HCT116 (cell line): ENCODE measurements at regions not wholly inside any gene's neighbourhood (a gene's known extent, or its start where the extent isn't known, plus 50 kb on each side); places are given as distances from the start of the nearest gene placed in this dataset.

Experiments used
- ATAC-seq: fragments of 200-7000 bp; cut with Tn5 transposase; 2 replicates; pipeline ENCODE4 v1.9.1; 2020; ENCODE audit warnings: mild to moderate bottlenecking, moderate library complexity
- BruUV-seq: library from RNA; stranded (reverse); fragments of 400-500 nt; replicated peaks from 2 replicates; lab custom pipeline; 2021; lab: Mats Ljungman, UMichigan
- CTCF ChIA-PET: fragments of 300-600 bp; sonication (Branson Sonifier 250); formaldehyde crosslinking; loops from one replicate; lab custom pipeline; 2021; ENCODE audit warnings: antibody characterized with exemption; lab: Charles Lee
- POLR2A ChIA-PET: fragments of 300-600, 350-600 bp; sonication (Branson Sonifier 250); formaldehyde crosslinking; loops from one replicate; lab custom pipeline; 2021; ENCODE audit warnings: antibody characterized with exemption; lab: Charles Lee
- RAD21 ChIA-PET, 2 experiments: fragments of 300-600 bp; sonication (Branson Sonifier 250); formaldehyde crosslinking; loops; one replicate each; lab custom pipeline; 2023; ENCODE audit warnings: low total read pairs in 2 of 2; ENCODE audit not compliant: uncharacterized antibody in 2 of 2, unreplicated experiment in 2 of 2, low non-redundant PET in 1 of 2; lab: Charles Lee
- DNase-seq: peaks from one replicate; pipeline ENCODE4 v3.0.0-alpha.2; 2010; ENCODE audit warnings: low read depth, low spot score
- H2AFZ ChIP-seq: fragments of 200-600 bp; shearing (Covaris generic), sonication (generic); 2 replicates; pipeline ENCODE4 v1.6.1; 2017; ENCODE audit warnings: low read depth, mixed run types, mixed read lengths, antibody characterized with exemption, low read length; ENCODE audit not compliant: poor library complexity, severe bottlenecking
- H3K27ac ChIP-seq: 2 replicates; pipeline ENCODE4 v1.5.1; 2012; ENCODE audit warnings: low read depth, low read length
- H3K27me3 ChIP-seq: fragments of 200-600 bp; sonication (generic); 2 replicates; pipeline ENCODE4 v1.6.1; 2016; ENCODE audit warnings: mixed run types, low read length, mixed read lengths; ENCODE audit not compliant: insufficient read depth
- H3K36me3 ChIP-seq, 2 experiments: fragments of 200-500 bp in 1 of 2; fragments of 200-600 bp in 1 of 2; sonication (Bioruptor generic) in 1 of 2; sonication (generic) in 1 of 2; 2 replicates each; pipeline versions ENCODE4 v1.5.1 to v1.6.1; 2014 to 2016; ENCODE audit warnings: low read length in 2 of 2, inconsistent platforms in 1 of 2, mixed read lengths in 1 of 2, mixed run types in 1 of 2; ENCODE audit not compliant: insufficient read depth in 2 of 2, control insufficient read depth in 1 of 2
- H3K4me1 ChIP-seq, 2 experiments: fragments of 200-600 bp in 1 of 2; sonication (generic) in 1 of 2; 2 replicates each; pipeline versions ENCODE4 v1.5.1 to v1.6.1; 2012 to 2017; ENCODE audit warnings: low read length in 2 of 2, inconsistent platforms in 1 of 2, mild to moderate bottlenecking in 1 of 2, mixed read lengths in 1 of 2, mixed run types in 1 of 2, moderate library complexity in 1 of 2; ENCODE audit not compliant: insufficient read depth in 2 of 2, control insufficient read depth in 1 of 2
- H3K4me2 ChIP-seq: fragments of 200-600 bp; sonication (generic); 2 replicates; pipeline ENCODE4 v1.6.1; 2017; ENCODE audit warnings: mixed run types, low read length, mixed read lengths
- H3K4me3 ChIP-seq, 2 experiments: fragments of 200-600 bp in 1 of 2; sonication (generic) in 1 of 2; replicated peaks in 1 of 2; 2 replicates each; pipeline ENCODE4 v1.5.1; 2011 to 2016; ENCODE audit warnings: low read length in 2 of 2, control low read depth in 1 of 2, low read depth in 1 of 2, mild to moderate bottlenecking in 1 of 2, mixed read lengths in 1 of 2, mixed run types in 1 of 2
- H3K79me2 ChIP-seq: fragments of 200-600 bp; sonication (generic); 2 replicates; pipeline ENCODE4 v1.6.1; 2017; ENCODE audit warnings: mild to moderate bottlenecking, mixed run types, low read length, moderate library complexity, mixed read lengths; ENCODE audit not compliant: insufficient read depth
- H3K9ac ChIP-seq: fragments of 200-600 bp; sonication (generic); 2 replicates; pipeline ENCODE4 v1.6.1; 2016; ENCODE audit warnings: low read length, mixed read lengths
- H3K9me2 ChIP-seq: fragments of 200-600 bp; sonication (generic), shearing (Covaris generic); 2 replicates; pipeline ENCODE4 v1.6.1; 2017; ENCODE audit warnings: mixed run types, mild to moderate bottlenecking, moderate library complexity; ENCODE audit not compliant: insufficient read depth
- H3K9me3 ChIP-seq, 2 experiments: fragments of 200-500 bp in 1 of 2; fragments of 200-600 bp in 1 of 2; sonication (Bioruptor generic) in 1 of 2; sonication (generic) in 1 of 2; 2 replicates each; pipeline ENCODE4 v1.6.1; 2014 to 2017; ENCODE audit warnings: low read length in 2 of 2, mixed read lengths in 2 of 2, inconsistent platforms in 1 of 2, low read depth in 1 of 2, mild to moderate bottlenecking in 1 of 2, mixed run types in 1 of 2, moderate library complexity in 1 of 2; ENCODE audit not compliant: control insufficient read depth in 1 of 2, insufficient read depth in 1 of 2
- H4K20me1 ChIP-seq: fragments of 200-600 bp; sonication (generic), shearing (Covaris generic); 2 replicates; pipeline ENCODE4 v1.6.1; 2017; ENCODE audit warnings: mixed run types, mild to moderate bottlenecking, moderate library complexity; ENCODE audit not compliant: insufficient read depth
- ATF3 ChIP-seq: IDR thresholded peaks from 2 replicates; pipeline ENCODE4 v1.6.1; 2012
- CBX3 ChIP-seq: IDR thresholded peaks from 2 replicates; pipeline ENCODE4 v1.6.1; 2012; ENCODE audit warnings: low read depth
- CTCF ChIP-seq, 3 experiments: fragments of 200-600 bp in 1 of 3; sonication (generic) in 1 of 3; IDR thresholded peaks in 2 of 3; conservative IDR thresholded peaks in 1 of 3; 2 replicates each; pipeline ENCODE4 v1.5.1; 2012 to 2017; ENCODE audit warnings: low read depth in 2 of 3, low read length in 2 of 3, antibody characterized with exemption in 1 of 3, borderline replicate concordance in 1 of 3, control low read depth in 1 of 3, mild to moderate bottlenecking in 1 of 3, mixed read lengths in 1 of 3, mixed run types in 1 of 3, moderate library complexity in 1 of 3; ENCODE audit not compliant: insufficient read depth in 1 of 3
- EGR1 ChIP-seq: IDR thresholded peaks from 2 replicates; pipeline ENCODE4 v1.6.1; 2012; ENCODE audit warnings: low read depth
- ELF1 ChIP-seq: IDR thresholded peaks from 2 replicates; pipeline ENCODE4 v1.6.1; 2012; ENCODE audit warnings: low read depth, borderline replicate concordance
- EZH2 ChIP-seq: fragments of 200-600 bp; sonication (generic); IDR thresholded peaks from 2 replicates; pipeline ENCODE4 v1.6.1; 2017; ENCODE audit warnings: antibody characterized with exemption, mixed run types
- EZH2phosphoT487 ChIP-seq: fragments of 200-600 bp; IDR thresholded peaks from 2 replicates; pipeline ENCODE4 v1.6.1; 2018; ENCODE audit warnings: antibody characterized with exemption, borderline replicate concordance
- FOSL1 ChIP-seq: IDR thresholded peaks from 2 replicates; pipeline ENCODE4 v1.6.1; 2012; ENCODE audit warnings: low read depth
- JUND ChIP-seq: IDR thresholded peaks from 2 replicates; pipeline ENCODE4 v1.6.1; 2012
- MAX ChIP-seq: IDR thresholded peaks from 2 replicates; pipeline ENCODE4 v1.6.1; 2012
- POLR2AphosphoS5 ChIP-seq: IDR thresholded peaks from 2 replicates; pipeline ENCODE4 v1.6.1; 2011; ENCODE audit warnings: mild to moderate bottlenecking, low read depth, low read length, moderate library complexity
- SRF ChIP-seq: IDR thresholded peaks from 2 replicates; pipeline ENCODE4 v1.6.1; 2012; ENCODE audit warnings: low read depth
- TCF7L2 ChIP-seq: IDR thresholded peaks from 2 replicates; pipeline ENCODE4 v1.7.0; 2011; ENCODE audit warnings: borderline replicate concordance, inconsistent platforms; ENCODE audit not compliant: insufficient read depth, insufficient read length; ENCODE audit errors: extremely low read depth
- YY1 ChIP-seq: IDR thresholded peaks from 2 replicates; pipeline ENCODE4 v1.6.1; 2011; ENCODE audit warnings: low read length, low read depth, moderate library complexity, mild to moderate bottlenecking; ENCODE audit not compliant: insufficient replicate concordance; ENCODE audit errors: extremely low read depth
- ZFX ChIP-seq: fragments of 450-650 bp; IDR thresholded peaks from 2 replicates; pipeline ENCODE4 v1.6.1; 2017
- ZNF274 ChIP-seq: fragments of 200-500 bp; sonication (Bioruptor generic); IDR thresholded peaks from 2 replicates; pipeline ENCODE4 v1.6.1; 2014; ENCODE audit warnings: mild to moderate bottlenecking, low read depth, low read length, inconsistent platforms
- intact Hi-C: fragments of 100-400 bp; cut with micrococcal nuclease; formaldehyde crosslinking; loops from 2 replicates; pipeline ENCODE4 v1.10.0; 2022
- TF ChIP-seq, protein P1 (sequence below): IDR thresholded peaks from 2 replicates; pipeline ENCODE4 v1.6.1; 2011; ENCODE audit warnings: mild to moderate bottlenecking, low read length, moderate library complexity; ENCODE audit not compliant: insufficient replicate concordance; ENCODE audit errors: extremely low read depth
- TF ChIP-seq, protein P2 (sequence below): IDR thresholded peaks from 2 replicates; pipeline ENCODE4 v1.6.1; 2012; ENCODE audit warnings: low read depth

DNA sequence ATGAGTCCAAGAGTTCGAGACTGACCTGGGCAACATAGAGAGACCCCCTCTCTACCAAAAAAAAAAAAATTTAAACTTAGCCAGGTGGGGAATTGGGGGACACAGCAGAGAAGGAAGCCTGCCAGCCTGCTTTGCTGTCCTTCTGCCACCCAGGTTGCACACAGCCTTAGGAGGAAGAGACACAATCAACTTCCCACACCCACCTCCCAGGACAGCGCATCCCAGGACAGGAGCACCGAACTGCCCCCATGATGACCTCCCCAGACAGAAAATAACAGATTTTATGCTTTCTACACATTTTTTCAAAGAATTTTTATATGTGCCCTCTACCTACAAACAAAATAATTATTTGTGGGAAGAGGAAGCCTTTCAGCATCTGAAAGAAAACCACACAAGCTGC, 126.0 kb upstream of the ZNF507 start:
- ChIA-PET POLR2A (no interaction called here), CTCF (no interaction called here)

More for the DNA sequence above, 126.0 kb upstream of the ZNF507 start:
- ATAC-seq (no peak), DNase-seq (no peak)
- no peak overlapping the region for H3K4me2 ChIP-seq
- H3K9me3 ChIP-seq = no peaks in the 10 kb centered on the region
- H3K9ac ChIP-seq = no peak overlapping the region
- RAD21 ChIA-PET = no interaction called here
- no peak for TF ChIP-seq MAX
- TF ChIP-seq SRF = no peak
- no peak for TF ChIP-seq EZH2phosphoT487
- no peak for TF ChIP-seq FOSL1
- no peak for TF ChIP-seq CTCF (IDR thresholded peaks at IDR 0.05 in 2 of 3, conservative IDR thresholded peaks at IDR 0.05 in 1 of 3; ENCODE audit: borderline replicate concordance in 1 of 3, insufficient read depth in 1 of 3, low read depth in 2 of 3, low read length in 2 of 3)
- TF ChIP-seq EGR1 = no peak
- TF ChIP-seq, protein P1, sequence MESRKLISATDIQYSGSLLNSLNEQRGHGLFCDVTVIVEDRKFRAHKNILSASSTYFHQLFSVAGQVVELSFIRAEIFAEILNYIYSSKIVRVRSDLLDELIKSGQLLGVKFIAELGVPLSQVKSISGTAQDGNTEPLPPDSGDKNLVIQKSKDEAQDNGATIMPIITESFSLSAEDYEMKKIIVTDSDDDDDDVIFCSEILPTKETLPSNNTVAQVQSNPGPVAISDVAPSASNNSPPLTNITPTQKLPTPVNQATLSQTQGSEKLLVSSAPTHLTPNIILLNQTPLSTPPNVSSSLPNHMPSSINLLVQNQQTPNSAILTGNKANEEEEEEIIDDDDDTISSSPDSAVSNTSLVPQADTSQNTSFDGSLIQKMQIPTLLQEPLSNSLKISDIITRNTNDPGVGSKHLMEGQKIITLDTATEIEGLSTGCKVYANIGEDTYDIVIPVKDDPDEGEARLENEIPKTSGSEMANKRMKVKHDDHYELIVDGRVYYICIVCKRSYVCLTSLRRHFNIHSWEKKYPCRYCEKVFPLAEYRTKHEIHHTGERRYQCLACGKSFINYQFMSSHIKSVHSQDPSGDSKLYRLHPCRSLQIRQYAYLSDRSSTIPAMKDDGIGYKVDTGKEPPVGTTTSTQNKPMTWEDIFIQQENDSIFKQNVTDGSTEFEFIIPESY = no peak
- no peak for TF ChIP-seq ZFX
- no peak for TF ChIP-seq ATF3
- TF ChIP-seq ELF1 = no peak
- no peak for TF ChIP-seq POLR2AphosphoS5
- no peak for TF ChIP-seq YY1
- TF ChIP-seq, protein P2, sequence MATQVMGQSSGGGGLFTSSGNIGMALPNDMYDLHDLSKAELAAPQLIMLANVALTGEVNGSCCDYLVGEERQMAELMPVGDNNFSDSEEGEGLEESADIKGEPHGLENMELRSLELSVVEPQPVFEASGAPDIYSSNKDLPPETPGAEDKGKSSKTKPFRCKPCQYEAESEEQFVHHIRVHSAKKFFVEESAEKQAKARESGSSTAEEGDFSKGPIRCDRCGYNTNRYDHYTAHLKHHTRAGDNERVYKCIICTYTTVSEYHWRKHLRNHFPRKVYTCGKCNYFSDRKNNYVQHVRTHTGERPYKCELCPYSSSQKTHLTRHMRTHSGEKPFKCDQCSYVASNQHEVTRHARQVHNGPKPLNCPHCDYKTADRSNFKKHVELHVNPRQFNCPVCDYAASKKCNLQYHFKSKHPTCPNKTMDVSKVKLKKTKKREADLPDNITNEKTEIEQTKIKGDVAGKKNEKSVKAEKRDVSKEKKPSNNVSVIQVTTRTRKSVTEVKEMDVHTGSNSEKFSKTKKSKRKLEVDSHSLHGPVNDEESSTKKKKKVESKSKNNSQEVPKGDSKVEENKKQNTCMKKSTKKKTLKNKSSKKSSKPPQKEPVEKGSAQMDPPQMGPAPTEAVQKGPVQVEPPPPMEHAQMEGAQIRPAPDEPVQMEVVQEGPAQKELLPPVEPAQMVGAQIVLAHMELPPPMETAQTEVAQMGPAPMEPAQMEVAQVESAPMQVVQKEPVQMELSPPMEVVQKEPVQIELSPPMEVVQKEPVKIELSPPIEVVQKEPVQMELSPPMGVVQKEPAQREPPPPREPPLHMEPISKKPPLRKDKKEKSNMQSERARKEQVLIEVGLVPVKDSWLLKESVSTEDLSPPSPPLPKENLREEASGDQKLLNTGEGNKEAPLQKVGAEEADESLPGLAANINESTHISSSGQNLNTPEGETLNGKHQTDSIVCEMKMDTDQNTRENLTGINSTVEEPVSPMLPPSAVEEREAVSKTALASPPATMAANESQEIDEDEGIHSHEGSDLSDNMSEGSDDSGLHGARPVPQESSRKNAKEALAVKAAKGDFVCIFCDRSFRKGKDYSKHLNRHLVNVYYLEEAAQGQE = no peak
- no peak for TF ChIP-seq CBX3
- no peak for TF ChIP-seq EZH2
- no peak for TF ChIP-seq JUND
- no peak for TF ChIP-seq ZNF274
- no peak for TF ChIP-seq TCF7L2
- no peaks in the 10 kb centered on the region for H3K79me2 ChIP-seq
- no peak overlapping the region for H3K4me3 ChIP-seq
- no peaks in the 10 kb centered on the region for H3K4me1 ChIP-seq
- no peaks in the 10 kb centered on the region for H4K20me1 ChIP-seq
- BruUV-seq = no TSS peak
- H3K36me3 ChIP-seq = no peaks in the 10 kb centered on the region; a peak in 1 of 4 replicates
- no peak overlapping the region for H2AFZ ChIP-seq
- H3K9me2 ChIP-seq = no peaks in the 10 kb centered on the region
- intact Hi-C loops = no loop called here
- H3K27me3 ChIP-seq = peaks cover 5% of the 10 kb centered on the region; the same call in 1 of the 2 replicates
- no peak overlapping the region for H3K27ac ChIP-seq
